ENCODE measurements at regions not wholly inside any gene's neighbourhood (a gene's known extent, or its start where the extent isn't known, plus 50 kb on each side); places are given as distances from the start of the nearest gene placed in this dataset.
A peak's percentile ranks its signal among the peaks of the same experiment; 100 is the strongest.

DNA sequence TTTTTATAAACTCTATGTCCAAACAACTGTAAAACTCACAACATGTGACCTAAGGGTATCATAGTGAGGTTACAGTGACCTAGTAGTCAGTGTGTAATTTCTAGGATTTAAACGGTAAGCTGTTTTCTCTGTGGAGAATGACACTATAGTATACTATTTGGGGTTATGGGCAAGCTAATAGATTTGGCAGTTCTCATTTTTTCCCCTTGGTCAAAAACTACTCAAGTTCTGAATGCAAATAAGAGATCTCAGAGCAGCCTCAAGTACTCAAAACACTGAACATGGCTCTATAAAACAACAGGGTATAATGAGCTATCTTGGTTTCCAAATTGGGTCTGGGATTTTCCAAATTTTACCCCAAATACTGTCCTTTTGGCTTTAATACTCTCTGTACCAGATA is 88.5 kb upstream of the HMCN1 start:
- peaks cover 52% of the 10 kb centered on the region for H3K4me1 Mint-ChIP-seq
- peaks cover 12% of the 10 kb centered on the region for H3K9me3 Mint-ChIP-seq
- H3K27me3 Mint-ChIP-seq (ENCODE audit: low read depth) = no peaks in the 10 kb centered on the region
- H3K36me3 Mint-ChIP-seq = peaks cover 15% of the 10 kb centered on the region
- TF ChIP-seq, protein P1, sequence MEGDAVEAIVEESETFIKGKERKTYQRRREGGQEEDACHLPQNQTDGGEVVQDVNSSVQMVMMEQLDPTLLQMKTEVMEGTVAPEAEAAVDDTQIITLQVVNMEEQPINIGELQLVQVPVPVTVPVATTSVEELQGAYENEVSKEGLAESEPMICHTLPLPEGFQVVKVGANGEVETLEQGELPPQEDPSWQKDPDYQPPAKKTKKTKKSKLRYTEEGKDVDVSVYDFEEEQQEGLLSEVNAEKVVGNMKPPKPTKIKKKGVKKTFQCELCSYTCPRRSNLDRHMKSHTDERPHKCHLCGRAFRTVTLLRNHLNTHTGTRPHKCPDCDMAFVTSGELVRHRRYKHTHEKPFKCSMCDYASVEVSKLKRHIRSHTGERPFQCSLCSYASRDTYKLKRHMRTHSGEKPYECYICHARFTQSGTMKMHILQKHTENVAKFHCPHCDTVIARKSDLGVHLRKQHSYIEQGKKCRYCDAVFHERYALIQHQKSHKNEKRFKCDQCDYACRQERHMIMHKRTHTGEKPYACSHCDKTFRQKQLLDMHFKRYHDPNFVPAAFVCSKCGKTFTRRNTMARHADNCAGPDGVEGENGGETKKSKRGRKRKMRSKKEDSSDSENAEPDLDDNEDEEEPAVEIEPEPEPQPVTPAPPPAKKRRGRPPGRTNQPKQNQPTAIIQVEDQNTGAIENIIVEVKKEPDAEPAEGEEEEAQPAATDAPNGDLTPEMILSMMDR (IDR thresholded peaks at IDR 0.05; ENCODE audit: unreplicated experiment) = no peak
- peak overlapping the region; percentile 99 for H3K27ac Mint-ChIP-seq
- H3K4me3 Mint-ChIP-seq = no peak overlapping the region
- DNase-seq (ENCODE audit: low spot score in 2 of 2, unreplicated experiment in 2 of 2) = no peak

DNA sequence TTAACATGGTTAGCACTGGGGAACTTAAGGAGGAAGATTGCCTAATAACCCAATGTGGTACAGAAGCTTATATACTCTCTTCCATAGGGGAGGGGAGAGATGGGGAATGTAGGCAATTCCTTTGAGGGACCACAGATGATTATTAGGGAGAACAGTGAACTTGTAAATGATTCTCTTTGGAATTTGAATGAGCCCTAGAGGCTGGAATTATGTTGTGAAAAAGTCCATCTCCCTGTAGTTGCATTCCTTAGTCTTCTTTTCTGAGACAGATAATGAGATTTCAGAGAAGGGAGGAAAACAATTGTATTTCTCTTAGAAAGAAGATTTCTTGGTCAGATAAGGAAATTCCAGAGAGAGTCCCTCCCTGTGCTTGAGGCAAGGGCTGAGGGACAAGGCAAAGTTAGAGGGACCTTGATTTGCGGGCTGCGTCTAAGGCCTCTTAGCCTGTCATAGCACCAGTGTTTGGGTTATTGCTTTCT is 89.0 kb upstream of the HMCN1 start:
- TF ChIP-seq, protein P1 (IDR thresholded peaks at IDR 0.05; ENCODE audit: unreplicated experiment) = no peak
- Mint-ChIP-seq H3K9me3 (peaks cover 16% of the 10 kb centered on the region), H3K27me3 (ENCODE audit: low read depth) (no peaks in the 10 kb centered on the region), H3K4me1 (peaks cover 47% of the 10 kb centered on the region), H3K27ac (peak overlapping the region; percentile 86), H3K36me3 (peaks cover 15% of the 10 kb centered on the region), H3K4me3 (no peak overlapping the region)
- DNase-seq (ENCODE audit: low spot score in 2 of 2, unreplicated experiment in 2 of 2) = no peak

DNA sequence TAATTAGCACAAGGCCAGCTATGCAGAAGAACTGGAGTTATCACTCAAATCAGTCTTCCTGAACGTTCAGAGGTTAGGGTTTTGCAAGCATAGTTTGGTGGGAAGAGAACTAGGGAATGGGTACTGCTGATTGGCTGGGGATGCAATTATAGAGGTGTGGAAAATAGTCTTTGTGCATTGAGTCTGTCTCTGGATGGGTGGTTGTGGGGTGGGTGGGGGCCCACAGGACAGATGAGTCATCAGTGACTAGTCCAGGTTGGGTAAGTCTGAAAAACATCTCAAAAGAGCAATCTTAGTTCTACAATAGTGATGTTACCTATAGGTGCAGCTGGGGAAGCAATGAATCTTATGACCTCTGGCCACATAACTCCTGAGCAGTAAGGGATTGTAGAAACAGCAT is 89.7 kb upstream of the HMCN1 start:
- H3K4me3 Mint-ChIP-seq = no peak overlapping the region
- peaks cover 15% of the 10 kb centered on the region for H3K36me3 Mint-ChIP-seq
- TF ChIP-seq, protein P1 (IDR thresholded peaks at IDR 0.05; ENCODE audit: unreplicated experiment) = no peak
- H3K9me3 Mint-ChIP-seq = peaks cover 18% of the 10 kb centered on the region
- H3K4me1 Mint-ChIP-seq = peaks cover 41% of the 10 kb centered on the region
- DNase-seq (ENCODE audit: low spot score in 2 of 2, unreplicated experiment in 2 of 2) = no peak
- peak overlapping the region; percentile 86 for H3K27ac Mint-ChIP-seq
- H3K27me3 Mint-ChIP-seq (ENCODE audit: low read depth) = no peaks in the 10 kb centered on the region

DNA sequence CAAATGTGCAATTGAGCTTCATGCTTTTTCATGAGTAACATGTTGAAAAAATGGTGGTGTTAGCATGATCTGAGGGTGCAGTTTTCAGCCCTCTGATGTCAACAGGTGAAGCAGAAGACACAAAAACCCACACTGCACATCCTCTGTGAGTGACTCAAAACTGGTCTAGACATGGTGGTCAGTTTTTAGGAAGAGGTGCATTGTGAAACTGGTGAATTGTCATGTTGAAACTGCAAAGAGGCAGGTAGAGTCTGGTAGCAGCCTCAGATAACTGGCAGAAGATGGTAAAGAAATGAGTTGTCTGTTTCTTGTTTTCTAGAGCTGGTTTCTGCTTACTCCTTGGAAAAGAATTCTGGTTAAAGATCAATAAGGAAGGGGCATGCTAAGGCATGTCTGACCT is 97.3 kb upstream of the HMCN1 start:
- H3K27me3 Mint-ChIP-seq (ENCODE audit: low read depth) = no peaks in the 10 kb centered on the region
- no peak overlapping the region for H3K27ac Mint-ChIP-seq
- no peak for DNase-seq (ENCODE audit: low spot score in 2 of 2, unreplicated experiment in 2 of 2)
- peaks cover 17% of the 10 kb centered on the region for H3K36me3 Mint-ChIP-seq
- H3K4me1 Mint-ChIP-seq = peaks cover 12% of the 10 kb centered on the region
- H3K4me3 Mint-ChIP-seq = no peak overlapping the region
- H3K9me3 Mint-ChIP-seq = peaks cover 41% of the 10 kb centered on the region
- TF ChIP-seq, protein P1 (IDR thresholded peaks at IDR 0.05; ENCODE audit: unreplicated experiment) = no peak

DNA sequence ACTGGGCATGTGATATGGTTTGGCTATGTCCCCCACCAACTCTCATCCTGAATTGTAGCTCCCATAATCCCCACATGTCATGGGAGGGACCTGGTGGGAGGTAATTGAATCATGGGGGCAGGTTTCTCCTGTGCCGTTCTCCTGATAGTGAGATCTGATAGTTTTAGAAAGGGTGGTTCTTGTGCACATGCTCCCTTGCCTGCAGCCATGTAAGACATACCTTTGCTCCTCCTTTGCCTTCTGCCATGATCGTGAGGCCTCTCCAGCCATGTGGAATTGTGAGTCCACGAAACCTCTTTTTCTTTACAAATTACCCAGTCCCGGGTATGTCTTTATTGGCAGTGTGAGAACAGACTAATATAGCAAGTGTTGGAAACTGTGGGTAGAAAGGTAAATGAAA is 99.5 kb upstream of the HMCN1 start:
- no peaks in the 10 kb centered on the region for H3K27me3 Mint-ChIP-seq (ENCODE audit: low read depth)
- H3K27ac Mint-ChIP-seq = no peak overlapping the region
- peaks cover 32% of the 10 kb centered on the region for H3K9me3 Mint-ChIP-seq
- H3K4me1 Mint-ChIP-seq = peaks cover 12% of the 10 kb centered on the region
- H3K36me3 Mint-ChIP-seq = peaks cover 14% of the 10 kb centered on the region
- no peak for DNase-seq (ENCODE audit: low spot score in 2 of 2, unreplicated experiment in 2 of 2)
- no peak overlapping the region for H3K4me3 Mint-ChIP-seq
- TF ChIP-seq, protein P1 (IDR thresholded peaks at IDR 0.05; ENCODE audit: unreplicated experiment) = no peak
